GM19023 (cell line): ENCODE measurements at regions not wholly inside any gene's neighbourhood (a gene's known extent, or its start where the extent isn't known, plus 50 kb on each side); places are given as distances from the start of the nearest gene placed in this dataset.
"Not testable (repeated sequence)": the region's sequence is repeated elsewhere in the genome, so short reads cannot be mapped to it uniquely, and the experiment has no call there.

ENCODE experiments used
- ATAC-seq: cut with Tn5 transposase; IDR thresholded peaks from one replicate; pipeline ENCODE4 v1.9.1; 2021; ENCODE audit warnings: mild to moderate bottlenecking, moderate library complexity; ENCODE audit not compliant: unreplicated experiment

- ATAC-seq: no peak
These were observed 337.1 kb upstream of the MAN1A1 start for GRCh38 chr6:119686644-119687043.

DNA sequence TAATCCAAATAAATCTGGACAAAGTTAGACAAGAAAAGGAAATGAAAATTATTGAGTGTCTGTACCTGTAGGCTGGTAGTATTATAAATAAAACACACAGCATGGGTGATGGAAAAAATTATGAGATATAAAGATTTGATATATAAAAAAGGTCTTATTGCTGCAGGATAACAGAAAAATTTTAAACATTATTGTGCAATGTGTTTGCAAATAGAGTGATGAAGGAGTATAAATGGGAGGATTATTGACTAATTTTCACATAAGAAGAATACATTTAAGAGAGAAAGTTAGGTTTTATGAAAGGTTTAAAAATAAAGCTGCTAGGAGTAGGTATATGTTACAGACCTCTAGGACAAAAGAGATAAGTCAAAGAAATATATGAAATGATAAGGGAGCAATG, 336.7 kb upstream of the MAN1A1 start:
- ATAC-seq: no peak

DNA sequence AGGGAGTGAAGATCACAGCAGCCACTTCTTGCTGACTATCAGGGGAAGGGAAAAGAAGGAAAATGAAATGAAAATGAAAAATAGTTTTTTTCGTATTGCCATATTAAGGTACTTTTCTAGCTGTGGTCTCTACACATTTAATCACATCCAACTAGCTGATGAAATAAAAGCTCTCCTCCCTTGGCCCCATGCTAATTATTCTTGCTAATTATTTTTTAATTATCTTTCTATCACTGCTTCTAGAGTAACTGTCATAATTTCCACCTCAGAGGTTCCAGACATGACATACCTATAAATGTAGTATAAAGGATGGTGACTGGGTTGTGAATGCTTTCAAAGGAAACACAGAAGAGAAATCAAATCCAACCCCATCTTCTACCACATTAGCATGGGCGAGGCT, 334.1 kb upstream of the MAN1A1 start:
- no peak for ATAC-seq

DNA sequence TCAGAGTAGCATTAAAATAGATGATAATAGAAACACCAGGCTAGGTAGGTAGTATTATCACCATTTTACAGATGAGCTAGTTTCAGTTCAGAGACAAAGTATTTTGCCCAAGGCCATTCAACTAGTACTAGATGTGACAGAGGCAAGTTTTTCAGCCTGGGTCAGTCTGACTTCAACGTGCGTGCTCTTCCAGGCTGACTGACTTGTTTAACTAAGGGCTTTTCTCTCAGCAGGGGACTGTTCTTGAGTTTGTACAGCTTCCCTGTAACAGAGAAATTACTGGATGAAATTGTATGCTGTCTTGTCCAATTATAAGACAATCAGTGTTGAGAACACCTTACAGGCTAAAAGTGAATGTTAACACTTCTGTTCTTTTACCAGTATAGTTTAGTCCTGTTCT, 333.5 kb upstream of the MAN1A1 start:
- no peak for ATAC-seq

- ATAC-seq: no peak
These were observed 329.4 kb upstream of the MAN1A1 start for GRCh38 chr6:119678961-119679360.

- ATAC-seq: no peak
These were observed 327.8 kb upstream of the MAN1A1 start for GRCh38 chr6:119677384-119677783.

- no peak for ATAC-seq
These were observed 327.4 kb upstream of the MAN1A1 start for GRCh38 chr6:119676961-119677360.

- ATAC-seq: no peak
These were observed 326.7 kb upstream of the MAN1A1 start for GRCh38 chr6:119676230-119676629.

- no peak for ATAC-seq
These were observed 324.2 kb upstream of the MAN1A1 start for GRCh38 chr6:119673741-119674140.

GRCh38 chr6:119672725-119673124, 323.2 kb upstream of the MAN1A1 start:
- ATAC-seq: no peak

DNA sequence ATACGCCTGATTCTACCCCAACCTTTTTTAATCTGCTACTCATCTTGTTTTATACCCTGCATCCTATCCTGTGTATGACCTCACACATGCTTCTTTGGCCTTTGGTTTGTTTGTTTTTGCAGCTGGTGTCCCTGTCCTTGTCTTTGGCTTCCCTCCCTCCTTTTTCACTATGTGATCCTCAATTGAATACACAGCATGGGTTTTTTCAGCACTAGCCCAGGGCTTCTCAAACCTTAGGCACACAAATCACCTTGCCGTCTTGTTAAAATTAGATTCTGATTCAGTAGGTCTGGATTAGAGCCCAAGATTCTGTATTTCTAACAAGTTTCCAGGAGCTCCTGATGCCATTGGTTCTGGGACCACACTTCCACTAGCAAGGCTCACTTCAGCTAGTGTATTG, 321.5 kb upstream of the MAN1A1 start:
- ATAC-seq: no peak

GRCh38 chr6:119669221-119669620, 319.7 kb upstream of the MAN1A1 start:
- ATAC-seq: no peak

DNA sequence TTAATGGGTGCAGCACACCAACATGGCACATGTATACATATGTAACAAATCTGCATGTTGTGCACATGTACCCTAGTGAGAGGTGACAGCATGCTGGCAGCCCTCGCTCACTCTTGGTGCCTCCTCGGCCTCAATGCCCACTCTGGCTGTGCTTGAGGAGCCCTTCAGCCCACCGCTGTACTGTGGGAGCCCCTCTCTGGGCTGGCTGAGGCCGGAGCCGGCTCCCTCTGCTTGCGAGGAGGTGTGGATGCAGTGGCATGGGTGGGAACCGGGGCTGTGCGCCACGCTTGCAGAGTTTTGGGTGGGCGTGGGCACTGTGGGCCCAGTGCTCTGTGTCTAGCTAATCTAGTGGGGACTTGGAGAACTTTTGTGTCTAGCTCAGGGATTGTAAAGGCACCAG, 315.9 kb upstream of the MAN1A1 start:
- ATAC-seq: not testable (repeated sequence)

DNA sequence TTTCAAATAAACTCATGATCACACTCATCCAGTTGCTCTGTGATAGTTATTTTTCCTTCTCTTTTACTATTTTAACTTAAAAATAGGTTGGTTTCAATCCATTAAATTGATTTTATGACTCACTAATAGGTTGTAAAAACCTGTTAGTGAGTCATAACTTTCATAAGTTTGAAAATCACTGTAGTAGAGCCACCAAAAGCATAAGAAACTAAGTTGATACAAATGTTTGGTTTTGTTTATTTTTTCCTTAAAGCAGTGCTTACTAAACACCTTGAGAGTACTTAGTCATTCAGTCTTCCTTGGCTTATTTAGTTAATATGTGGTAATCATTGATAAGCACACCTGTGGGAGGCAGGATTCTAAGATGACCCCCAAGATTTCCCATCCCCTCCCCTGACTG, 312.1 kb upstream of the MAN1A1 start:
- ATAC-seq: no peak

- ATAC-seq: no peak
These were observed 311.5 kb upstream of the MAN1A1 start for GRCh38 chr6:119661078-119661477.

DNA sequence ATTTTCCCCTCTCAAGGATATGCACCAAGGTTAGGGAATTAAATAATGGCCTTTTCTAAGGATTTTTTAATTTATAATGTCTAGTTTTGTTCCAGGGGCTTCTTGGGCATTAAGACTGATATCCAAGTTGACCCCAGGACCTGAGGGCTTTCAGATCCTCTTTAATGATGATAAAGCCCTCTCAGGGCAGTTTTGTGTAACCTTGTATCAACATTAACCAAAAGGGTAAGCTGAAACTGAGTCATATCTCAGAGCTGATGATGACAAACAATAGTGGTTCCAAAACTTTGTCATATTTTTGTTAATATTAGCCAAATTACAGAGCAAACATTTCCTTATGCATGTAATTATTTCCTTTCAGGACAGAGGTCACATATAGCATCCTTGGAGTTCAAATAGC, 309.4 kb upstream of the MAN1A1 start:
- no peak for ATAC-seq

DNA sequence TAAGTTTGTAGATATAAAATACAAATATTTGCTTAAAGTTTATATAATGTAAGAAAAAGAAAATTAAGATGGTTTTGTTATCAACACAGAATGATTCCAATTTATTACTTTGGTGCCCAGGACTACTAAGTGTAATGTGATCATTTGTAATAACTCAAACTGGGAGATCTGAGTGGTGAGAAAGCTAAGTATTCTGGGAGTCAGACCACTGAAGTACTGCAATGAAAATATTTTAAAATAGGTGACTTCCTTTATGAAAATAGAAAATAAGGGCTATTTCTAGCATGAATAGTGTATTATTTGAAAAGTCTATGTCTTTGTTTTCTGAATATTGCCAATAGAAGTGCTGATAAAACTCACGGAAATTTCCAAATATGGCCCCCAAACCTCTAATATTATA, 305.6 kb upstream of the MAN1A1 start:
- ATAC-seq: no peak

GRCh38 chr6:119653329-119653728, 303.8 kb upstream of the MAN1A1 start:
- ATAC-seq: no peak

DNA sequence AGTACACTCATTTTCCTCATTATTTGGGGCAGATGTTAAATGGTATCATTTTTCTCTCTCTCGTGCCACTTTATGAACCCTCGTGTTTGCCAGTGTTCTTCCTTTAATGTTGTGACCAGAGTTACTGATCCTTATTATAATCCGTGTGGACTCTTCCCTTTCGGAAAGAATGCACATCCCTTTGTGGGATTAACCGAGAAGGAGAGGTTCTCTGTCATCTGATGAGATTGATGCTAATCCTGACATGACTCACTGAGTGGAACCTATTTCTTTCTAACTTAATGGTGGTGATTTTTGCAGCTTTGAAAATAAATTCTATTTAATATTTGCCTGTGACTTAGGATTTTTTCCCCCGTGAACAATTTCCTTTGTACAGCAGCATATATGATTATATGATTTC, 300.0 kb upstream of the MAN1A1 start:
- no peak for ATAC-seq

GRCh38 chr6:119647309-119647708, 297.7 kb upstream of the MAN1A1 start:
- ATAC-seq: no peak

GRCh38 chr6:119643876-119644275, 294.3 kb upstream of the MAN1A1 start:
- ATAC-seq: no peak

DNA sequence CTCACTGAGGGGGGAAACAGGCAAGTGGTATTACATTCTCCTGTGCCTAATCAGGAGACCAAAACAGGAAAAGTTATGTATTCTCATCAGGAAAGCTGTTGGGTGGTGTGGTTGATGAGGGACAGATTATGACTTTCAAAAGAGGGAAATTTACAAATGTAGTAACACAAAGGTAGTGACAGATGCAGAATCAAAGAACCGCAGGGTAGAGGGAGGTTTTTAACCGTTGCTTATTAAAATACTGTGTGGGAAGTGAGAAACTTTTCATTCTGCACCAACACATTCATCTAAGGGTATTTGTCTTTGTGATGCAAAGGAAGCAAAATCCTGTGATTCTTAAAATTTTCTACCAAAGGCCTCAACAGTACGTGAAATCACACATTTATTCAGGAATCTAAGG, 288.2 kb upstream of the MAN1A1 start:
- ATAC-seq: no peak

- ATAC-seq: no peak
These were observed 286.5 kb upstream of the MAN1A1 start for GRCh38 chr6:119636060-119636459.

DNA sequence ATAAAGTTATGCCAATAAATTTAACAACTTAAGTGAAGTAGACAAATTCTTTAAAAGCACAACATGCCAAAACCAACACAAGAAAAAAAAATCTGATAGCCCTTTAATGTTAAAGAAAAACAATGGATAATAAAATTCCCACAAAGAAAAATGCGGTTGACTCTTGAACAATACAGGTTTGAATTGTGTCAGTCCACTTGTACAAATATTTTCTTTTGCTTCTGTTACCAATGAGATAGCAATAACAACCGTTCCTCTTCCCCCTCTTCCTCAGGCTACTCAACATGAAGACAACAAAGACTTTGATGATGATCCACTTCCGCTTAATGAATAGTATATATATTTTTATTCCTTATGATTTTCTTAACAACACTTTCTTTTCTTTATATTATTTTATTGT, 283.9 kb upstream of the MAN1A1 start:
- ATAC-seq: no peak
